ENCODE measurements at regions not wholly inside any gene's neighbourhood (a gene's known extent, or its start where the extent isn't known, plus 50 kb on each side); places are given as distances from the start of the nearest gene placed in this dataset.

GRCh38 chr21:34215911-34216717 is 142.7 kb downstream of the MRPS6 start:
- TF ChIP-seq, protein P1, sequence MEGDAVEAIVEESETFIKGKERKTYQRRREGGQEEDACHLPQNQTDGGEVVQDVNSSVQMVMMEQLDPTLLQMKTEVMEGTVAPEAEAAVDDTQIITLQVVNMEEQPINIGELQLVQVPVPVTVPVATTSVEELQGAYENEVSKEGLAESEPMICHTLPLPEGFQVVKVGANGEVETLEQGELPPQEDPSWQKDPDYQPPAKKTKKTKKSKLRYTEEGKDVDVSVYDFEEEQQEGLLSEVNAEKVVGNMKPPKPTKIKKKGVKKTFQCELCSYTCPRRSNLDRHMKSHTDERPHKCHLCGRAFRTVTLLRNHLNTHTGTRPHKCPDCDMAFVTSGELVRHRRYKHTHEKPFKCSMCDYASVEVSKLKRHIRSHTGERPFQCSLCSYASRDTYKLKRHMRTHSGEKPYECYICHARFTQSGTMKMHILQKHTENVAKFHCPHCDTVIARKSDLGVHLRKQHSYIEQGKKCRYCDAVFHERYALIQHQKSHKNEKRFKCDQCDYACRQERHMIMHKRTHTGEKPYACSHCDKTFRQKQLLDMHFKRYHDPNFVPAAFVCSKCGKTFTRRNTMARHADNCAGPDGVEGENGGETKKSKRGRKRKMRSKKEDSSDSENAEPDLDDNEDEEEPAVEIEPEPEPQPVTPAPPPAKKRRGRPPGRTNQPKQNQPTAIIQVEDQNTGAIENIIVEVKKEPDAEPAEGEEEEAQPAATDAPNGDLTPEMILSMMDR (conservative IDR thresholded peaks at IDR 0.05) = no peak
- peaks cover 7% of the 10 kb centered on the region for H3K36me3 Mint-ChIP-seq (ENCODE audit: low read depth)
- H3K4me3 Mint-ChIP-seq = no peak overlapping the region

GRCh38 chr21:34216718-34217032 is 143.3 kb downstream of the MRPS6 start:
- Mint-ChIP-seq H3K9me3 (peaks cover 3% of the 10 kb centered on the region), H3K4me1 (peaks cover 17% of the 10 kb centered on the region), H3K27ac (ENCODE audit: unreplicated experiment) (no peak overlapping the region), H3K27me3 (ENCODE audit: low read depth) (no peaks in the 10 kb centered on the region), H3K4me3 (no peak overlapping the region), H3K36me3 (ENCODE audit: low read depth) (peaks cover 7% of the 10 kb centered on the region)
- TF ChIP-seq, protein P1 (conservative IDR thresholded peaks at IDR 0.05) = no peak
- DNase-seq (ENCODE audit: low read depth, low spot score) = no peak

More at GRCh38 chr21:34215911-34216717, 142.7 kb downstream of the MRPS6 start:
- Mint-ChIP-seq H3K4me1 (peaks cover 17% of the 10 kb centered on the region), H3K9me3 (peaks cover 3% of the 10 kb centered on the region), H3K27ac (ENCODE audit: unreplicated experiment) (no peak overlapping the region), H3K27me3 (ENCODE audit: low read depth) (no peaks in the 10 kb centered on the region)
- no peak for DNase-seq (ENCODE audit: low read depth, low spot score)

DNA sequence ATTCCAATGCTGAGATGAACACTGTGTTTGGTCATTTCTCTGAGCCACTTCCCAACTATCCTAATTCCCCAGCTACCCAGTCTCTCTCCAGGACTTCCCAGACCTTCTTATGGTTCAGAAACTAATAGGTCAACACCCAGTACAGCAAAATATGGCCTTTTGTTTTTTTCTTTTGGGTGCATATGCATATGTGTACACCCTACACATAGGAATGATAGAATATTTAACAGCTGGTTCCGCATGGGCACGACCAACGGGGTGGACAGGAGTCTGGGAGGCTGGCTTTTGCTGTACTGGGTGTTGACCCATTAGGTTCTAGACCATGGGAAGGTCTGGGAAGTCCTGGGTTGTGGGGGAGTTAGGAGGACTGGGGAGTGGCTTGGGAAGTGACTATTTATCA is 143.9 kb downstream of the MRPS6 start:
- Mint-ChIP-seq H3K27ac (ENCODE audit: unreplicated experiment) (no peak overlapping the region), H3K4me1 (peaks cover 17% of the 10 kb centered on the region), H3K4me3 (no peak overlapping the region), H3K27me3 (ENCODE audit: low read depth) (no peaks in the 10 kb centered on the region), H3K9me3 (peaks cover 3% of the 10 kb centered on the region), H3K36me3 (ENCODE audit: low read depth) (peaks cover 7% of the 10 kb centered on the region)
- no peak for DNase-seq (ENCODE audit: low read depth, low spot score)
- TF ChIP-seq, protein P1 (conservative IDR thresholded peaks at IDR 0.05) = no peak

- peaks cover 3% of the 10 kb centered on the region for H3K36me3 Mint-ChIP-seq (ENCODE audit: low read depth)
- DNase-seq (ENCODE audit: low read depth, low spot score) = no peak
- H3K27me3 Mint-ChIP-seq (ENCODE audit: low read depth) = no peaks in the 10 kb centered on the region
- H3K27ac Mint-ChIP-seq (ENCODE audit: unreplicated experiment) = no peak overlapping the region
- H3K4me1 Mint-ChIP-seq = peaks cover 17% of the 10 kb centered on the region
- TF ChIP-seq, protein P1 (conservative IDR thresholded peaks at IDR 0.05) = no peak
- no peak overlapping the region for H3K4me3 Mint-ChIP-seq
- H3K9me3 Mint-ChIP-seq = no peaks in the 10 kb centered on the region
Observed at GRCh38 chr21:34219334-34220060, 144.3 kb upstream of the KCNE2 start.

DNA sequence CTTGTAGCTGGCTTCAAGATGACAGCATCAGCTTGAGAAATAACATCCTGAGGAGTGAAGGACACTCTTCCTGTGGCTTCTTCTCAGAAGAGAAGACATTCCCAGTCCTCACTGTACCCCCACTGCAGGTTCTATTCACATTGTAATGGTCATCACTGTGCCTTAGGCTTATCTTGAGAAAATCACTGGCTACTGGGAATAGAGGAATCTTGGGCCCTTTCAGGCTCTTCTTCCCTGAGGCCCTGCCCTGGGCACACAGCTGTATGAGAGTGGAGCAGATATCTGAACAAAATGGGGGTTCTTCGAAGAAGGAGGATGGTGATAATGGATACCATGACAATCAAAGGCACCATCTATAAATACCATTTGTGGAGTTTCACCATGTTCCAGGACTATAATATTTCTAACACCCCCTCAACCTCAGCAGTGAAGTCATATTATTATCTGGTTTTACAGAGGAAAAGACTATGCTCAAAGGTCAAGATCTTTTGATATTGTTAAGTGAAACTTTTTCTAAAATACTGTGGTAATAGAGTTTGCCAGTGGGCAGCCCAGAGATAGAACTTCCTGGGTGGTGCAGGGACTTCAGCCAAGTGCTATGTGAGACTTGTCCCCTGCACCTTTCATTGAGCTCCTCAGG is 143.1 kb upstream of the KCNE2 start:
- Mint-ChIP-seq H3K4me1 (peaks cover 14% of the 10 kb centered on the region), H3K27me3 (ENCODE audit: low read depth) (no peaks in the 10 kb centered on the region), H3K27ac (ENCODE audit: unreplicated experiment) (no peak overlapping the region), H3K9me3 (no peaks in the 10 kb centered on the region), H3K4me3 (no peak overlapping the region), H3K36me3 (ENCODE audit: low read depth) (no peaks in the 10 kb centered on the region)
- no peak for DNase-seq (ENCODE audit: low read depth, low spot score)
- TF ChIP-seq, protein P1 (conservative IDR thresholded peaks at IDR 0.05) = no peak

Measured in neural crest cell (in vitro differentiated cells).